HUDEP-2 (cell line): ENCODE measurements at regions not wholly inside any gene's neighbourhood (a gene's known extent, or its start where the extent isn't known, plus 50 kb on each side); places are given as distances from the start of the nearest gene placed in this dataset.

Experiments
- DNase-seq, 76 experiments: peaks; one replicate each; lab custom pipeline; 2025; ENCODE audit not compliant: unreplicated experiment in 76 of 76; lab: John Stamatoyannopoulos, UW

DNA sequence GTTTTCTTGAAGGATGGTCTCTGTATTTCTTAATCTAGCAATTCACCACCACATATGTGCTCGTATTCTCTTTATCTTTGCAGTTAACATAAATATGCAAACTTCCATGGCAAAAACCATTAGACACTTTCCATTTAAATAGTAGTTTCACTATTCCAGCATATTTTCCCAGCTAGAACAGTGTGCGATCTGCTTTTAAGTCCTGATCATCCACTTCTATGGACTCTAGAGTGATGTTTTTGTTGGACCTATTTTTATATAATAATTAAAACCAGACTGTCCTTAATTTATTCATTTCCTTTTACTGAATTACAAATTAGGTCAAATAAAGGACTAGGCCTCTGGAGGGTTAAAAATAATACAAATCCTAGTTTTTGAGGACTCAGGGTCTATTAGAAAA, 418.4 kb upstream of the TRIB2 start:
- no peak for DNase-seq

DNA sequence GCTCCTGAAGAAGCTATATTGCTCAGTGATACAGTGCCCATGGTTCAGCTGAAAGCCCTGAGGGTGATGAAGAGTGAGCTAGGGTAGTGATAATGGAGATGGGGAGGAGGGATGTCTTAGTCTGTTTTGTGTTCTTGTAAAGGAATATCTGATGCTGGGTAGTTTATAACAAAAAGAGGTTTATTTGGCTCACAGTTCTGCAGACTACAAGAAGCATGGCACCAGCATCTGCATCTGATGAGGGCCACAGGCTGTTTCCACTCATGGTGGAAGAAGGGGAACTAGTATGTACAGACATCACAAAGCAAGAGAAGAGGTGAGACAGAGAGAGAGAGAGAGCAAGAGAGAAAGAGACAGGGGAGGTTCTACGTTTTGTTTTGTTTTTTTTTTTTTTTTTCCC, 417.3 kb upstream of the TRIB2 start:
- DNase-seq = no peak

DNA sequence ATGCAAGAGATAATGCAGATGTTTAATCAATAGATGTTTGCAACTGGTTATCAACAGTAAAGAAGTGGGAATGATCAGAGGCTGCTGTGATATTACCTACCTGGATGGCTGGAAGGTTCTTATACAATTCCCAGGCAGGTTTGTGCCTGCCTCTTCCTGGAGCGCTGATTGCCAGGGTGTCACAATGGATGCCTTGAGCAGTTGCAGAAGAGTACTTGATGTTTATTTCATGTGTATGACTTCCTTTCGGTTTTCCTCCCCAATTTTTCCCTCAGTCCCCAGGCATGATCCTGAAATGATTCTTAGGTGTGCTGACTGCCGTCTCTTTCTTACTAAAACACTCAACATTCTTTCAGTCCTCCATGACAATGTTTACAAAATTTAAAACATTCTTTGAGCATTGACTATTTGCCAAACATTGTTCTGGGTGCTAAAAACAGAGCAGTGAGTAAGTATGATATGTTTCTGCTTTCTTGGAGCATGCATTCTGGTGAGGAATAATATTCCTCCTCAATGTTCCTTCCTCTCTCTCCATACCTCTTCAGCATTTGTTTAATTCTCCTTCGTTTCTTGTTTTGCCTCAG, 416.6 kb upstream of the TRIB2 start:
- no peak for DNase-seq

- DNase-seq = no peak
Measured at GRCh38 chr2:12300927-12301326, 415.8 kb upstream of the TRIB2 start.

DNA sequence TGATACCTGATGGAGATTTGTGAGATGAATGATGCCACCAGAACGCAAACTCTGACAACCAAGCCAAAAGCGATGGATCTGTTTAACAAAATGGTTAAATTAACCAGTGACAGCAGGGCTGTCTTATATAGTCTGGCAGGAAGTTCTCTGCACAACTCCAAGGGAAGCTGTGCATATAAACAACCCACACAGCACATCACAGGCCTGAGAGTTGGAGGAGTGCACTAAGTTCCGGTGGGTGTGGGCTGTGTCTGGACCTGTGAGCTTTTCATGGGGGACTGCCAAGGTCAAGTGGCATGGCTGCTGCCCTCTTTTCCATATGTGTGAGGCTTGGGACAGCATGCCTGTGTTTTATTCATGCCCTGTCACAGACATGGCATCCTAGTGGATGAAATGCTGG, 414.6 kb upstream of the TRIB2 start:
- no peak for DNase-seq

DNA sequence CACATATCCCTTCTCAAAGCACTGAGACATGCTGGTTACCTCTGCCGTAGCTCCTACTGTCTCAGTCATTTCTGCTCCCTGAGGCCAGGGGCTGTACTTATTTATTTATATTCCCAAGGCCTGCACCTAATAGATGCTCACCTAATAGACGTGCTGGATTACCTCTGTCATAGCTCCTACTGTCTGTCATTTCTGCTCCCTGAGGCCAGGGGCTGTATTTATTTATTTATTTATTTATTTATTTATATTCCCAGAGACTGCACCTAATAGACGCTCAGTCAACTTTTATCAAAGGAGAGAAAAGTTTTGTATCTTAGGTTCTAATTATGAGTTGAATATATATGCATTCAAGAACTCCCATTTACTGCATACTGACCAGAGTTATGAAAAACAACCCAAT, 414.0 kb upstream of the TRIB2 start:
- DNase-seq = no peak

DNA sequence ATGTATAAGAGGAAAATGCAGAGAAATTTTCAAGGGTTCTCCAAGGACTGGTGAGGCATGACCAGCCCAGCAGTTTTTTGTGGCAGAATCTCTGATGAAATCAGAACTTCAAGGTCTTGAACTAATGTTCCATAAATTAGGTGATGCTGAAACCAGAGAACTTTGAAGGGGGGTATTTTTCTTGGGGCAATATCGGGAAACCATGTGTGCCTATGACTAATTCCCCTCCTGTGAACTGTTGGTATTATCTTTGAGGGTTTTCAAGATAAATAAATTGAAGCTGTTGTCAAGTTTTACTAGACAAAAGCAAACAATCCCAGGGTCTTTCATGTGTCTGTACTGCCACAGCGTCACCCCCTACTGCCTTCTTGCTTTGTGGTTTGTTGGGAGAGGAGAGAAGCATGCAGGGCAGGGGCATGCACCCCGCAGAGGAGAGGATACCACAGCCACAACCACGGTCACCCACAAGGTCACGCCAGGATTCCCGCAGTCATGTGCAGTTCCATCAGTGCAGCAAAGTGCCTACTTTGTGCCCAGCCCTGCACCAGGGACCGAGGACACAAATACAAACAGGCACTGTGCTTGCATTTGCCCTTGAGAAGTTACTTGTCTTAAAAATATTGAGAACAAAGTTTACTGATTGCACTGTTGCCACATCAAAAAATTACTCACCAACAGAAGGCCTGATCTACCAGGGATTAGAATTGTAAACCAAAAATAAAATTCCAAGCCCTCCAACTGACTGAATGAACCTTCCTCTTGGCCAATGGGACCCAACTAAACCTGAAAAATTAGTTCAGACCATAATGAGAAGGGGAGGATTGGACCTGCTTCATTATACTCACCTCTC, 413.3 kb upstream of the TRIB2 start:
- peak in 1 of 76 experiments; percentile 7 for DNase-seq

GRCh38 chr2:12304564-12305171, 412.1 kb upstream of the TRIB2 start:
- no peak for DNase-seq

- no peak for DNase-seq
Measured at GRCh38 chr2:12305931-12306330, 410.8 kb upstream of the TRIB2 start.

DNA sequence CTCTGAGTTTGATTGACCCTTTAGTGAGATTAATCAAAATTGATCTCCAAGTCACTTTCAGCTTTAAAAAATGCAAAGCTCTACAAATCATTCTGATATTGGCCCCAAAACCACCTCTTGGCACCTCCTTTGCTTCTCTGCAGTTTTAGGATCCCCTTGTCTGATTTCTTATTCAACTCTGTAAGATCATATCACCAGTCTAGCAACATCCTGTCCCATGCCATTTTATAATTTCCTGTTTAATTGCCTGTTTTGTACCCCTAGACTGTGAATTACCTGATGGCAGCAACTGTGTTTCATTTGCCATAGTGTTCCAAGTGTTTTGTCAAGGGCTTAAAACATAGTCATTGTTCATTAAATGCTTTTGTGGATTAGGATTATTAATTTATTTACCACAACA, 406.3 kb upstream of the TRIB2 start:
- DNase-seq = no peak

DNA sequence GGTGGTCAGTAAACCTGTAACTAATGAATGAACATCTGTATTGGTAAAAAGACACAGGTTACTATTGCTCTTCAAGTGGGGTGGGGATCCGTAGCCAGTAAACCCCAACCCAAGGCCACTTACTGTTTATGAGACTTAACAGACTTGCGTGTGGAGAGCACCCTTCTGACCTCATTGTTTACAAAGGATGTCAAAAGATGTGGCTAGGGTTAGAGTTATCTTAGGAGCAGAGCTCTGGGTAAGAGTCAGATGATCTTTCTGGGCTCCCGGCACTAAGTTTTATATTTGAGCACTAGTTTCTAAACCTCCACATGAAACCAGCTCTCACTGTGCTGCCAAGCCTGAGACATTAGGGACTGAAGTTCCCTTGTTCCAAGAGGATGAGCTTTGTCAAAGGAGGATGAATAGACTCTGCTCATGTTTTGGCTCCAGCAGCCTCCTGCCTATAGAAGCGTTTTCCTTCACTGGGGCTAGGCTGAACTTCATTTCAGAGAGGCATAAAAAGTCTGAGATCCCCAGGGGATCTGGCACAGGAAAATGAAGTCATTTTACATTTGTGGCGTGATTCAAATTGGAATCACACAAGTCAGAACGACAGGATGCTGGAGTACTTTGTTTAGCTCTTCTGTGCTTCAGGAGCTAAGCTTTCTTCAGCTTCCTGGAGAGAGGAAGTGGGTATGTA, 403.1 kb upstream of the TRIB2 start:
- no peak for DNase-seq

DNA sequence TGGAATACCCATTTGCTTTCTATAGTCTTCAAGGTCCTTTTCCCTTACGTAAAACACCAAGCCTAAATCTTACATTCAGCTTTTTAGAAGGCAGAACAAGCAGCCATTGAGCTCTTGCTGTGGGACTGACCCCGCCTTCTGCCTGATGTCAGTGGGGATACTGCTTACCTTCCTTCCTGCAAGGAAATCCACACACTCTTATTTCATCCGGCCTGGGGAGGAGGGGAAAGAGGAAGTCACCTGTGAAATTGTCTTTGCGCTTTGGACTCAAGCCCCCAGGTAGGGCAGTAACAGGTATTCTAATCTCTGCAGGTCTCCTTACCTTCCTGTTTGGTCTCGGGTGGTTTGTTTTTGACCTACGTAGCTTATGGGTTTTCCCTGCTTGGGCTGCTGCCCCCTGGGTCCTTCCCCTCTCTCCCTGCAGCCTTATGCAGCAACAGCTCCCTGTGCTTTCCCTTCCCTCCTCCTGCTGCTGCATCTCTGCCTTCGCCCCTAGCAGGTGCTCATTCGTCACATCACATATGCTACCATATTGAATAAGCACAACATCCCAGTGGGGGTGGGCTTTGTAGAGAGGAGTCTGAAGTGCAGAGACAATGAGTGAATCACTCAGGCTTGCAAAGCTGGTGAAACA, 402.5 kb upstream of the TRIB2 start:
- no peak for DNase-seq

GRCh38 chr2:12315224-12315623, 401.5 kb upstream of the TRIB2 start:
- DNase-seq = no peak

DNA sequence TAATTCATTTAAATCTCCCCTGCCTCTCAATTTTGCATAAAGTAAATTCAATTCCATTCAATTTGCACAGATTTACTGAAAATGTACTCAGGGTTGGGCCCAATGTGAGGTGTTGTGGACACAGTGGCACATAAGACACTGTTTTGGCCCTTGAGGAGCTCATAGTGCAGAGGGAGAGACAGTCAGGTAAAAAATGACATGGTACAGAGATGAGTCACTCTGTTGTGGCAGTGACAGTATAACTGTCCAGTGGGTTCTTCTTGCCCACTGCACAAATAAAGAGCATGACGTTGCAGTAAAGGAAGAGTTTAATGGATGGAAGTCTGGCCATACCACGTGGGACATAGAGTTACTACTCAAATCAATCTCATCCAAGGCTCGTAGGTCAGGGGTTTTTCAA, 400.3 kb upstream of the TRIB2 start:
- no peak for DNase-seq

- no peak for DNase-seq
Measured at GRCh38 chr2:12317286-12317685, 399.4 kb upstream of the TRIB2 start.

DNA sequence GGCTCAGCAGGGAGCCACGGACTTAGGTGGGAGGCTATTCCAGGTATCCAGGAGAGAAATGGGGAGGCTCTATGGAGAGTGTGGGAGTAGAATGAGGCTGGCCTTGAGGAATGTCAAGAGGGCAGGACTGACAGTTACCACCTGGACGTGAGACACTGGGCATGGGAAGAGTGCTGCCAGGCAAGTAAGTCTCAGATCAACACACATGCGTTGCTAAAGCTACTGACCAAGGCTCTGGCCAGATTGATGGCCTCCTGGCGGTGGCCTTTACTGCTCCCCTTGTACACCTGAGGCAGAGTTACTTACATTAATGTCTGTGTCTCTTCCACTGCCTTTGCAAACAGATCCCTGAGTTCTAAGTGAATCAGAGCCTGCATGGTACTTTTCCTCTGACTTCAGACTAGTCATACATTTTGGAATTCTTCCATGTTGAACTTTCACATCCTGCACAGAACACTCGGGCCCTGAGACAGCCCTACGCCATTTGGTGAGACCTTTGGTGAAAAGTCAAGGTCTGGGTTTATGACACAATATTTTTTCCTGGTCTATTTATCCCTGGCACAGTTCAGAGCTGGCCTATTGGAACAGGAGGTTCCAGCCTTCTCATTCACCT, 398.8 kb upstream of the TRIB2 start:
- no peak for DNase-seq

- DNase-seq = no peak
Measured at GRCh38 chr2:12318427-12319057, 398.2 kb upstream of the TRIB2 start.

DNA sequence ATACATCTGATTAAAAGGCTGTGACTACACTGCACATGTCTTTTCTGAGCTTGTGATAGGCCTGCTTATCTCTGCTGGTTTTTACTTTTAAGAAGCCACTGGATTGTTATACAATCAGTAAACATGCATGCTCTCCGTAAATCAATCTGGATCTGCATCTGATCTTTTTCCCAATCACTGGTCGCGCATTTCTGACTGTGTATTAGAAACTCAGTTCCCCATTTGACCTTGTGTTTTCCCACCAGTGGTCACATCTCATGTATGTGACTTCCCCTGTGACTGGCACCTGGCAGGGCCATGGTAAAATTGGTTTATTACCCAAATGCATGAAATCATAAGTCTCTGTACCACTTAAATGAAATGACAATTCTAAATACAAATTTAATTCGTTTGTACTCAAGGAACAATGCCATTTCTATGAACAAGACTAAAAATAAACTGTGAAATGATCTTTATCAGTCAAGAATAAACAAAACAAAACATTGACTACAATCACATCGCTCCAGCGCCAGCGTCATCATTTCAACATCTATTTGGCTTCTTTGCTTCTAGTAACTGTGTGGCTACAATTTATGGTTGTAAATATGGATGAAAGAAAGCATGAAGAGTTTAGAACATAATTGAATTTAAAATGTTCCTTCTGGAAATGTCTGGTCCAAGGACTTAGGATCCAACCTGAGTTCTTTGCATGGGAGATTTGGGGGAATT, 396.6 kb upstream of the TRIB2 start:
- no peak for DNase-seq

GRCh38 chr2:12320991-12321641, 395.6 kb upstream of the TRIB2 start:
- no peak for DNase-seq
